ENCODE measurements at regions not wholly inside any gene's neighbourhood (a gene's known extent, or its start where the extent isn't known, plus 50 kb on each side); places are given as distances from the start of the nearest gene placed in this dataset.
"Not testable (repeated sequence)": the region's sequence is repeated elsewhere in the genome, so short reads cannot be mapped to it uniquely, and the experiment has no call there.

GRCh38 chr10:7069706-7070105 lies 341.1 kb downstream of the SFMBT2 start:
- DNase-seq (ENCODE audit: low read depth): no peak

GRCh38 chr10:7056216-7056615 lies 354.6 kb downstream of the SFMBT2 start:
- DNase-seq (ENCODE audit: low read depth): no peak

GRCh38 chr10:7054915-7055314 lies 355.9 kb downstream of the SFMBT2 start:
- no peak for DNase-seq (ENCODE audit: low read depth)

- DNase-seq (ENCODE audit: low read depth): no peak
Observed at GRCh38 chr10:7053195-7053594, 357.6 kb downstream of the SFMBT2 start.

GRCh38 chr10:7050024-7050423 lies 360.8 kb downstream of the SFMBT2 start:
- DNase-seq (ENCODE audit: low read depth): not testable (repeated sequence)

- no peak for DNase-seq (ENCODE audit: low read depth)
Observed at GRCh38 chr10:7048061-7048460, 362.8 kb downstream of the SFMBT2 start.

GRCh38 chr10:7046615-7047014 lies 364.2 kb downstream of the SFMBT2 start:
- no peak for DNase-seq (ENCODE audit: low read depth)

GRCh38 chr10:7045891-7046599 lies 364.8 kb downstream of the SFMBT2 start:
- no peak for DNase-seq (ENCODE audit: low read depth)

GRCh38 chr10:7043055-7043653 lies 367.7 kb downstream of the SFMBT2 start:
- DNase-seq (ENCODE audit: low read depth): no peak

- no peak for DNase-seq (ENCODE audit: low read depth)
Observed at GRCh38 chr10:7042419-7043054, 368.3 kb downstream of the SFMBT2 start.

- DNase-seq (ENCODE audit: low read depth): no peak
Observed at GRCh38 chr10:7042000-7042399, 368.8 kb downstream of the SFMBT2 start.

- DNase-seq (ENCODE audit: low read depth): no peak
Observed at GRCh38 chr10:7040681-7041080, 370.2 kb downstream of the SFMBT2 start.

- DNase-seq (ENCODE audit: low read depth): no peak
Observed at GRCh38 chr10:7039859-7040258, 371.0 kb downstream of the SFMBT2 start.

GRCh38 chr10:7038416-7038815 lies 372.4 kb downstream of the SFMBT2 start:
- DNase-seq (ENCODE audit: low read depth): no peak

GRCh38 chr10:7037434-7037833 lies 373.4 kb downstream of the SFMBT2 start:
- DNase-seq (ENCODE audit: low read depth): not testable (repeated sequence)

- DNase-seq (ENCODE audit: low read depth): no peak
Observed at GRCh38 chr10:7036951-7037350, 373.9 kb downstream of the SFMBT2 start.

- no peak for DNase-seq (ENCODE audit: low read depth)
Observed at GRCh38 chr10:7035126-7035761, 375.6 kb downstream of the SFMBT2 start.

- DNase-seq (ENCODE audit: low read depth): no peak
Observed at GRCh38 chr10:7033031-7033430, 377.8 kb downstream of the SFMBT2 start.

- DNase-seq (ENCODE audit: low read depth): no peak
Observed at GRCh38 chr10:7030134-7030855, 380.5 kb downstream of the SFMBT2 start.

- DNase-seq (ENCODE audit: low read depth): no peak
Observed at GRCh38 chr10:7029672-7030071, 381.2 kb downstream of the SFMBT2 start.

GRCh38 chr10:7028809-7029166 lies 382.0 kb downstream of the SFMBT2 start:
- DNase-seq (ENCODE audit: low read depth): no peak
